Hepatocyte (in vitro differentiated cells): ENCODE measurements at regions not wholly inside any gene's neighbourhood (a gene's known extent, or its start where the extent isn't known, plus 50 kb on each side); places are given as distances from the start of the nearest gene placed in this dataset.

Experiments
- CTCF ChIP-seq: fragments of 200-600 bp; sonication (generic); IDR thresholded peaks from 2 replicates; pipeline ENCODE4 v1.5.1; 2016; ENCODE audit warnings: antibody characterized with exemption, mild to moderate bottlenecking; ENCODE audit not compliant: poor library complexity
- EZH2 ChIP-seq: fragments of 200-600 bp; sonication (generic); IDR thresholded peaks from 2 replicates; pipeline ENCODE4 v1.6.1; 2016; ENCODE audit warnings: antibody characterized with exemption, mild to moderate bottlenecking, borderline replicate concordance
- EZH2phosphoT487 ChIP-seq: fragments of 200-600 bp; sonication (generic); IDR thresholded peaks from one replicate; pipeline ENCODE4 v1.6.1; 2018; ENCODE audit warnings: antibody characterized with exemption, mild to moderate bottlenecking, low read depth, moderate library complexity; ENCODE audit not compliant: unreplicated experiment, severe bottlenecking

GRCh38 chr6:148261470-148261869 lies 81.2 kb upstream of the SASH1 start:
- TF ChIP-seq CTCF, result no peak
- TF ChIP-seq EZH2, result no peak
- TF ChIP-seq EZH2phosphoT487, result no peak
